Keratinocyte (primary cell): ENCODE measurements at regions not wholly inside any gene's neighbourhood (a gene's known extent, or its start where the extent isn't known, plus 50 kb on each side); places are given as distances from the start of the nearest gene placed in this dataset.
"Not testable (repeated sequence)": the region's sequence is repeated elsewhere in the genome, so short reads cannot be mapped to it uniquely, and the experiment has no call there.

Source experiments
- DNase-seq: peaks from one replicate; pipeline ENCODE4 v3.0.0-alpha.2; 2011; ENCODE audit warnings: low read depth, missing footprints, low spot score
- FAIRE-seq: peaks from 2 replicates; lab custom pipeline; 2011; peaks lifted over from hg19 to GRCh38; lab: Jason Lieb, UNC
- H2AFZ ChIP-seq: 2 replicates; pipeline ENCODE4 v1.6.0; 2012; ENCODE audit warnings: low read length, control low read depth, inconsistent platforms; ENCODE audit not compliant: control insufficient read depth
- H3K27ac ChIP-seq: 2 replicates; pipeline ENCODE4 v1.5.1; 2011; ENCODE audit warnings: low read length; ENCODE audit not compliant: control insufficient read depth, insufficient read depth
- H3K27me3 ChIP-seq: 3 replicates; pipeline ENCODE4 v1.6.0; 2011; ENCODE audit warnings: low read length; ENCODE audit not compliant: control insufficient read depth, insufficient read depth; ENCODE audit errors: extremely low read depth
- H3K36me3 ChIP-seq, 2 experiments: 2 replicates in 1 of 2; 3 replicates in 1 of 2; pipeline ENCODE4 v1.5.1; 2011; ENCODE audit warnings: low read length in 2 of 2, mild to moderate bottlenecking in 1 of 2; ENCODE audit not compliant: control insufficient read depth in 2 of 2, insufficient read depth in 2 of 2; ENCODE audit errors: extremely low read depth in 1 of 2
- H3K4me1 ChIP-seq: 3 replicates; pipeline ENCODE4 v1.5.1; 2011; ENCODE audit warnings: low read length; ENCODE audit not compliant: control insufficient read depth, insufficient read depth; ENCODE audit errors: extremely low read depth
- H3K4me2 ChIP-seq: 3 replicates; pipeline ENCODE4 v1.6.0; 2011; ENCODE audit warnings: low read depth, low read length; ENCODE audit not compliant: control insufficient read depth, insufficient read depth; ENCODE audit errors: extremely low read depth
- H3K4me3 ChIP-seq, 3 experiments: fragments of 200-600 bp in 1 of 3; sonication (generic) in 1 of 3; 2 replicates in 2 of 3; 3 replicates in 1 of 3; pipeline ENCODE4 v1.5.1; 2011 to 2016; ENCODE audit warnings: low read length in 3 of 3, mild to moderate bottlenecking in 3 of 3, control low read depth in 2 of 3, inconsistent platforms in 1 of 3, low read depth in 1 of 3, mixed read lengths in 1 of 3, mixed run types in 1 of 3, moderate library complexity in 1 of 3; ENCODE audit not compliant: control insufficient read depth in 2 of 3, insufficient read depth in 2 of 3; ENCODE audit errors: extremely low read depth in 1 of 3
- H3K79me2 ChIP-seq: 2 replicates; pipeline ENCODE4 v1.6.0; 2012; ENCODE audit warnings: low read length; ENCODE audit not compliant: control insufficient read depth, insufficient read depth
- H3K9ac ChIP-seq: 3 replicates; pipeline ENCODE4 v1.6.0; 2011; ENCODE audit warnings: low read length; ENCODE audit not compliant: control insufficient read depth, insufficient read depth; ENCODE audit errors: extremely low read depth
- H3K9me1 ChIP-seq: 3 replicates; pipeline ENCODE4 v1.6.0; 2011; ENCODE audit warnings: low read length; ENCODE audit not compliant: control insufficient read depth, insufficient read depth; ENCODE audit errors: extremely low read depth
- H3K9me3 ChIP-seq: 2 replicates; pipeline ENCODE4 v1.5.1; 2012; ENCODE audit warnings: low read depth, low read length; ENCODE audit not compliant: control insufficient read depth
- H4K20me1 ChIP-seq: 3 replicates; pipeline ENCODE4 v1.6.0; 2011; ENCODE audit warnings: low read length; ENCODE audit not compliant: control insufficient read depth, insufficient read depth; ENCODE audit errors: extremely low read depth
- CTCF ChIP-seq, 3 experiments: IDR thresholded peaks in 1 of 3; conservative IDR thresholded peaks in 1 of 3; optimal IDR thresholded peaks in 1 of 3; 2 replicates in 2 of 3; 3 replicates in 1 of 3; pipeline versions ENCODE3 to v1.5.1; 2011; ENCODE audit warnings: low read length in 3 of 3, mild to moderate bottlenecking in 3 of 3, moderate library complexity in 2 of 3, control low read depth in 1 of 3, inconsistent platforms in 1 of 3; ENCODE audit not compliant: insufficient read depth in 2 of 3; ENCODE audit errors: extremely low read depth in 1 of 3
- EZH2 ChIP-seq: IDR thresholded peaks from one replicate; pipeline ENCODE4 v1.6.1; 2012; ENCODE audit warnings: inconsistent platforms, mild to moderate bottlenecking, low read length, moderate library complexity
- dilution Hi-C: fragments of 300-500 bp; cut with MboI; formaldehyde crosslinking; loops from one replicate; pipeline ENCODE4 v1.7.0; 2020; ENCODE audit warnings: low sequenced_read_pairs; ENCODE audit not compliant: extremely low pct_ligation_motif_present

GRCh38 chrX:66931713-66932112 lies 292.8 kb upstream of the EDA2R start:
- FAIRE-seq (no peak), DNase-seq (no peak)
- no peak for TF ChIP-seq EZH2
- TF ChIP-seq CTCF (optimal IDR thresholded peaks at IDR 0.05 in 1 of 3, IDR thresholded peaks at IDR 0.05 in 1 of 3, conservative IDR thresholded peaks at IDR 0.05 in 1 of 3; ENCODE audit: extremely low read depth in 1 of 3, insufficient read depth in 2 of 3, low read length in 3 of 3) = no peak
- no peaks in the 10 kb centered on the region for H3K27me3 ChIP-seq
- H4K20me1 ChIP-seq = no peaks in the 10 kb centered on the region
- H3K79me2 ChIP-seq = no peaks in the 10 kb centered on the region
- no peak overlapping the region for H2AFZ ChIP-seq
- dilution Hi-C loops = no loop called here
- H3K9me3 ChIP-seq = no peaks in the 10 kb centered on the region
- H3K4me3 ChIP-seq = no peak overlapping the region
- H3K27ac ChIP-seq = no peak overlapping the region
- no peaks in the 10 kb centered on the region for H3K4me1 ChIP-seq
- H3K9me1 ChIP-seq = no peaks in the 10 kb centered on the region
- no peaks in the 10 kb centered on the region for H3K36me3 ChIP-seq
- H3K4me2 ChIP-seq = no peak overlapping the region
- H3K9ac ChIP-seq = no peak overlapping the region

GRCh38 chrX:66930516-66930915 lies 291.6 kb upstream of the EDA2R start:
- H3K9ac ChIP-seq, H2AFZ ChIP-seq, H3K9me1 ChIP-seq, H3K27ac ChIP-seq, H4K20me1 ChIP-seq, H3K9me3 ChIP-seq, H3K4me2 ChIP-seq, H3K4me1 ChIP-seq, H3K79me2 ChIP-seq, H3K36me3 ChIP-seq, dilution Hi-C loops, H3K4me3 ChIP-seq, FAIRE-seq, DNase-seq, H3K27me3 ChIP-seq: not testable (repeated sequence)

- dilution Hi-C loops = no loop called here
- Histone ChIP-seq H2AFZ (no peak overlapping the region), H3K27ac (no peak overlapping the region), H3K36me3 (no peaks in the 10 kb centered on the region), H3K79me2 (no peaks in the 10 kb centered on the region), H3K27me3 (no peaks in the 10 kb centered on the region), H3K4me1 (no peaks in the 10 kb centered on the region), H3K4me3 (no peak overlapping the region), H3K4me2 (no peak overlapping the region), H3K9ac (no peak overlapping the region), H3K9me1 (no peaks in the 10 kb centered on the region), H4K20me1 (no peaks in the 10 kb centered on the region), H3K9me3 (no peaks in the 10 kb centered on the region)
- no peak for TF ChIP-seq CTCF (optimal IDR thresholded peaks at IDR 0.05 in 1 of 3, IDR thresholded peaks at IDR 0.05 in 1 of 3, conservative IDR thresholded peaks at IDR 0.05 in 1 of 3; ENCODE audit: extremely low read depth in 1 of 3, insufficient read depth in 2 of 3, low read length in 3 of 3)
- no peak for TF ChIP-seq EZH2
- FAIRE-seq (no peak), DNase-seq (no peak)
Observed at GRCh38 chrX:66920296-66920695, 281.4 kb upstream of the EDA2R start.
